ENCODE measurements at regions not wholly inside any gene's neighbourhood (a gene's known extent, or its start where the extent isn't known, plus 50 kb on each side); places are given as distances from the start of the nearest gene placed in this dataset.
"Not testable (repeated sequence)": the region's sequence is repeated elsewhere in the genome, so short reads cannot be mapped to it uniquely, and the experiment has no call there.

- not testable (repeated sequence) for TF ChIP-seq POLR2AphosphoS5 (IDR thresholded peaks at IDR 0.05; ENCODE audit: low read depth, low read length); REST (IDR thresholded peaks at IDR 0.05; ENCODE audit: insufficient read depth in 1 of 2, low read depth in 2 of 2, low read length in 1 of 2); TCF7L2 (IDR thresholded peaks at IDR 0.05; ENCODE audit: low read depth, low read length)
- TF ChIP-seq, protein P1, sequence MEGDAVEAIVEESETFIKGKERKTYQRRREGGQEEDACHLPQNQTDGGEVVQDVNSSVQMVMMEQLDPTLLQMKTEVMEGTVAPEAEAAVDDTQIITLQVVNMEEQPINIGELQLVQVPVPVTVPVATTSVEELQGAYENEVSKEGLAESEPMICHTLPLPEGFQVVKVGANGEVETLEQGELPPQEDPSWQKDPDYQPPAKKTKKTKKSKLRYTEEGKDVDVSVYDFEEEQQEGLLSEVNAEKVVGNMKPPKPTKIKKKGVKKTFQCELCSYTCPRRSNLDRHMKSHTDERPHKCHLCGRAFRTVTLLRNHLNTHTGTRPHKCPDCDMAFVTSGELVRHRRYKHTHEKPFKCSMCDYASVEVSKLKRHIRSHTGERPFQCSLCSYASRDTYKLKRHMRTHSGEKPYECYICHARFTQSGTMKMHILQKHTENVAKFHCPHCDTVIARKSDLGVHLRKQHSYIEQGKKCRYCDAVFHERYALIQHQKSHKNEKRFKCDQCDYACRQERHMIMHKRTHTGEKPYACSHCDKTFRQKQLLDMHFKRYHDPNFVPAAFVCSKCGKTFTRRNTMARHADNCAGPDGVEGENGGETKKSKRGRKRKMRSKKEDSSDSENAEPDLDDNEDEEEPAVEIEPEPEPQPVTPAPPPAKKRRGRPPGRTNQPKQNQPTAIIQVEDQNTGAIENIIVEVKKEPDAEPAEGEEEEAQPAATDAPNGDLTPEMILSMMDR (IDR thresholded peaks at IDR 0.05) = not testable (repeated sequence)
These were observed 86.4 kb upstream of the ZNF322 start for GRCh38 chr6:26745964-26746363.

Data from Panc1 (cell line).